ENCODE measurements at regions not wholly inside any gene's neighbourhood (a gene's known extent, or its start where the extent isn't known, plus 50 kb on each side); places are given as distances from the start of the nearest gene placed in this dataset.

- DNase-seq (ENCODE audit: low read depth in 2 of 2, low spot score in 1 of 2): no peak
Measured at GRCh38 chr15:75131269-75131643, 70.4 kb upstream of the C15orf39 start.

GRCh38 chr15:75134748-75135147, 66.9 kb upstream of the C15orf39 start:
- DNase-seq (ENCODE audit: low read depth in 2 of 2, low spot score in 1 of 2): no peak

- no peak for DNase-seq (ENCODE audit: low read depth in 2 of 2, low spot score in 1 of 2)
Measured at GRCh38 chr15:75136118-75136517, 65.6 kb upstream of the C15orf39 start.

GRCh38 chr15:75136758-75137157, 64.9 kb upstream of the C15orf39 start:
- no peak for DNase-seq (ENCODE audit: low read depth in 2 of 2, low spot score in 1 of 2)

GRCh38 chr15:75138016-75138999, 63.4 kb upstream of the C15orf39 start:
- no peak for DNase-seq (ENCODE audit: low read depth in 2 of 2, low spot score in 1 of 2)

- no peak for DNase-seq (ENCODE audit: low read depth in 2 of 2, low spot score in 1 of 2)
Measured at GRCh38 chr15:75140080-75140879, 61.4 kb upstream of the C15orf39 start.

GRCh38 chr15:75142499-75142898, 59.2 kb upstream of the C15orf39 start:
- DNase-seq (ENCODE audit: low read depth in 2 of 2, low spot score in 1 of 2): no peak

GRCh38 chr15:75143738-75144334, 57.8 kb upstream of the C15orf39 start:
- DNase-seq (ENCODE audit: low read depth in 2 of 2, low spot score in 1 of 2): no peak

GRCh38 chr15:75145027-75145841, 56.4 kb upstream of the C15orf39 start:
- DNase-seq (ENCODE audit: low read depth in 2 of 2, low spot score in 1 of 2): no peak

GRCh38 chr15:75148280-75148679, 53.4 kb upstream of the C15orf39 start:
- no peak for DNase-seq (ENCODE audit: low read depth in 2 of 2, low spot score in 1 of 2)

GRCh38 chr15:75149867-75150709, 51.6 kb upstream of the C15orf39 start:
- no peak for DNase-seq (ENCODE audit: low read depth in 2 of 2, low spot score in 1 of 2)

GRCh38 chr15:75151214-75152128, 50.2 kb upstream of the C15orf39 start:
- DNase-seq (ENCODE audit: low read depth in 2 of 2, low spot score in 1 of 2): no peak
